ENCODE measurements at regions not wholly inside any gene's neighbourhood (a gene's known extent, or its start where the extent isn't known, plus 50 kb on each side); places are given as distances from the start of the nearest gene placed in this dataset.
"Not testable (repeated sequence)": the region's sequence is repeated elsewhere in the genome, so short reads cannot be mapped to it uniquely, and the experiment has no call there.

DNA sequence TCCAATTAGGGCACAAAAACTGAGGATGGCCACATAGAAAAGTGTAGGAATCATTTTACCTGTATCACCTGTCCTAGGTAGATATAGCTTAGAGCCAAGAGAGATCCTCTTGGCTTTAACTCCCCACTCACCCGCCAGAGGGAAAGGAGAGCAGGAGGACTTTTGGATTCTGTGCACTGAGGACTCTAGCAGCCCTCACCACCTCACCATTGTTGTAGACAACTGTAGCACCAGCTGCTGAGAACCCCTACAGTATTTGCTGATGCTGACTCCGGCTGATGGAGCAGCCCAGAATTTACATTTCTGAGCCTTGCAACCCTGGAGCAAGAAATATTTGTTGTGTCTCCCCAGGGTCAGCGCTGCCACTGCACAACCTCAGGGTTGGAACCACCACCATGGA lies 2044.4 kb downstream of the OLFM4 start:
- H3K9me3 ChIP-seq (ENCODE audit: control insufficient read depth, insufficient read depth, low read length), result no peaks in the 10 kb centered on the region
- H3K27me3 ChIP-seq (ENCODE audit: control insufficient read depth, insufficient read depth, low read length), result no peaks in the 10 kb centered on the region
- H3K27ac ChIP-seq (ENCODE audit: low read depth, low read length), result no peak overlapping the region
- H3K4me3 ChIP-seq (ENCODE audit: low read depth, low read length), result no peak overlapping the region
- DNase-seq (ENCODE audit: low read depth in 4 of 6, low spot score in 6 of 6), result no peak
- no peaks in the 10 kb centered on the region for H3K36me3 ChIP-seq (ENCODE audit: control insufficient read depth, insufficient read depth, low read length)
- WGBS (ENCODE audit: insufficient coverage), result 79% methylated on average over 2 of the region's 3 CpGs
- H3K4me1 ChIP-seq (ENCODE audit: control insufficient read depth, insufficient read depth, low read length), result no peaks in the 10 kb centered on the region

DNA sequence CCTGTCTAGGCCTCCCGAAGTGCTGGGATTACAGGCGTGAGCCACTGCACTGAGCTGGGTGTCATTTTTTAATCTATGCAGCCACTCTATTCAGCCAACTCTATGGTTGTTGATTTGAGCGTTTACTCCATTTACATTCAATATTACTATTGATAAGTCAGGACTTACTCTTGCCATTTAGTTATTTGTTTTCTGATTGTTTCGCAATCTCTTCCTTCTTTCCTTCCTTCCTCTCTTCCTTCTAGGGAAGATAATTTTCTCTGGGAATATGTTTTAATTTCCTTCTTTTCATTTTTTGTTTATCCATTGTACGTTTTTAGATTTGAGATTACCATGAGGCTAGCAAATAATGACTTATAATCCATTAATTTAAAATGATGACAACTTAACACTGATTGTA lies 2056.0 kb downstream of the OLFM4 start:
- no peaks in the 10 kb centered on the region for H3K27me3 ChIP-seq (ENCODE audit: control insufficient read depth, insufficient read depth, low read length)
- no peak overlapping the region for H3K4me3 ChIP-seq (ENCODE audit: low read depth, low read length)
- H3K27ac ChIP-seq (ENCODE audit: low read depth, low read length), result no peak overlapping the region
- H3K4me1 ChIP-seq (ENCODE audit: control insufficient read depth, insufficient read depth, low read length), result no peaks in the 10 kb centered on the region
- 100% methylated on average over 1 of the region's 5 CpGs for WGBS (ENCODE audit: insufficient coverage)
- DNase-seq (ENCODE audit: low read depth in 4 of 6, low spot score in 6 of 6), result no peak
- no peaks in the 10 kb centered on the region for H3K36me3 ChIP-seq (ENCODE audit: control insufficient read depth, insufficient read depth, low read length)
- H3K9me3 ChIP-seq (ENCODE audit: control insufficient read depth, insufficient read depth, low read length), result no peaks in the 10 kb centered on the region

DNA sequence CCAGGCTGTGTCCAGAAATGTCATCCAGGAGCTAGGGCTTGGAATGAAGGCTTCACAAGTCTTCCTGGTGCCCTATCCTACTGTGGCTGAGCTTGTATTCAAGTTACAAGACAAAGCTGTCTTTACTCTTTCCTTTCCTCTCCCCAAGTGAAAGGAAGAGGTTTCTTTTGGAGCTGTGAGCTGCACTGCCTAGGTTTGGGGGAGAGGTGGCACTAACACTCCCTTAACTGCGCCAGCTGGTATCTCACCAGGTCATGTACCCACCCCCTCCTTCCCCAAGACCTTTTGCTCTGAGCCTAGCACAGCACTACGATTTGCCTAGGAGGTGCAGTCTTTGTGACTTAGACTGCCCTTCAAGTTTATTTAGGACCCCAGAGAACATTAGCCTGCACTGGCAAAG lies 2053.6 kb upstream of the PRR20A start:
- no peak for DNase-seq (ENCODE audit: low read depth in 4 of 6, low spot score in 6 of 6)
- Histone ChIP-seq H3K27ac (ENCODE audit: low read depth, low read length) (no peak overlapping the region), H3K4me3 (ENCODE audit: low read depth, low read length) (no peak overlapping the region), H3K9me3 (ENCODE audit: control insufficient read depth, insufficient read depth, low read length) (no peaks in the 10 kb centered on the region), H3K36me3 (ENCODE audit: control insufficient read depth, insufficient read depth, low read length) (no peaks in the 10 kb centered on the region), H3K4me1 (ENCODE audit: control insufficient read depth, insufficient read depth, low read length) (no peaks in the 10 kb centered on the region), H3K27me3 (ENCODE audit: control insufficient read depth, insufficient read depth, low read length) (no peaks in the 10 kb centered on the region)
- 83% methylated on average over 1 of the region's 2 CpGs for WGBS (ENCODE audit: insufficient coverage)

DNA sequence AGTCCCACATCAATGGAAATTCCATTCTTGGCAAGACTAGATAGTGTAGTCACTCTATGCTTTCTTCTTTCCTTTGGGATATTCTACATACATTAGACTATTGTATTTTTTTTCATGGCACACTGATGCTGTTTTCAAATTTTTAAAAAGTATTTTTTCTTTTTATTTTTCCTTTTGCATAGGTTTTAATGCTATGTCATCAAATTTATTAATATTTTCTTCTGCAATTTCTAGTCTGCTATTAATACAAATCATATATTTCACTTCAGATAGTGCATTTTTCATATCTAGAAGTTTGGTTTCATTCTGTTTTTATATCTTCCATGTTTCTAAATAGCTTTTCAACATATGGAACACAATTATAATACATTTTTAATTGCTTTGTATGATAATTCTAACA lies 2050.1 kb upstream of the PRR20A start:
- no peak for DNase-seq (ENCODE audit: low read depth in 4 of 6, low spot score in 6 of 6)
- no peak overlapping the region for H3K27ac ChIP-seq (ENCODE audit: low read depth, low read length)
- H3K27me3 ChIP-seq (ENCODE audit: control insufficient read depth, insufficient read depth, low read length), result no peaks in the 10 kb centered on the region
- H3K36me3 ChIP-seq (ENCODE audit: control insufficient read depth, insufficient read depth, low read length), result no peaks in the 10 kb centered on the region
- no peaks in the 10 kb centered on the region for H3K4me1 ChIP-seq (ENCODE audit: control insufficient read depth, insufficient read depth, low read length)
- H3K9me3 ChIP-seq (ENCODE audit: control insufficient read depth, insufficient read depth, low read length), result no peaks in the 10 kb centered on the region
- H3K4me3 ChIP-seq (ENCODE audit: low read depth, low read length), result no peak overlapping the region

DNA sequence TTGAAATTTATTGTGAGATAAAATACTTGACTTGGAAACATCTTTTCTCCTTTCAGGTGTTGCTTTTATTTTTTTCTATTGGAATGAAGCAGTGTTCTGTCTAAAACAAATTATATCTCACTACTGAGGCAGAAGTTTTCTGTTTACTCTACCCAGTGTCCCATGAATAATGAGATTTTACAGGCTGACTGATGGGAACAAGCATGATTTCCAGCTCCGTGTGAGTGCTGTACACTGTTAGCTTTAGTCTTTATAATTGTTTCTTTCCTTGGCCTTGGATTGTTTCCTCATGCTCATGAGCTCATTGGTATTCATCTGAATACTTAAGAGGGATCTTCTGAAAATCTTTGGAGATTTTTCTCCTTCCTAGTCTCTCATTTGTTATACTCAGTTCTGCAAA lies 2049.5 kb upstream of the PRR20A start:
- peak in 1 of 6 donors; percentile 33 for DNase-seq (ENCODE audit: low read depth in 4 of 6, low spot score in 6 of 6)

DNA sequence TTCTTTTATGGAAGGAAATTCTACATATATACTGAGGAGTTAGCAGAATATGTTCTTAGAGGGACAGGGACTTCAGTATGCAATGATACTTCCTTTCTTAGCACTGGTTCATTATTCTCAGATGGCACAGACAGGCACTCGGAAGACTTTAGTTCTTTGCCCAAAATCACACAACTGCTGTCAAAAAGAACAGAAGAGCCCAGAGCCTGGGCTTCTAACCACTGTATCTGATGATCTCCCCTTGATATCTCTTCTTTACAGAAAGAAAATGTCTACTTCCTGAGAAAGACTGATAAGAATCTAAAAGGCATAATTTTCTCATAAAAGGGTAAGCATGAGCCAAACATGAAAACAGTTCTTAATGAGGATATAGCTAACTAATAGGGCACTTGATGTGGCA lies 2034.2 kb upstream of the PRR20A start:
- Histone ChIP-seq H3K4me3 (ENCODE audit: low read depth, low read length) (no peak overlapping the region), H3K27me3 (ENCODE audit: control insufficient read depth, insufficient read depth, low read length) (no peaks in the 10 kb centered on the region), H3K27ac (ENCODE audit: low read depth, low read length) (no peak overlapping the region), H3K9me3 (ENCODE audit: control insufficient read depth, insufficient read depth, low read length) (no peaks in the 10 kb centered on the region), H3K4me1 (ENCODE audit: control insufficient read depth, insufficient read depth, low read length) (no peaks in the 10 kb centered on the region), H3K36me3 (ENCODE audit: control insufficient read depth, insufficient read depth, low read length) (no peaks in the 10 kb centered on the region)
- WGBS (ENCODE audit: insufficient coverage), result 100% methylated on average over 1 of the region's 1 CpG
- no peak for DNase-seq (ENCODE audit: low read depth in 4 of 6, low spot score in 6 of 6)

More for the DNA sequence above, 2049.5 kb upstream of the PRR20A start:
- H3K36me3 ChIP-seq (ENCODE audit: control insufficient read depth, insufficient read depth, low read length), result no peaks in the 10 kb centered on the region
- no CpG with 5 or more reads among the region's 1 CpG for WGBS (ENCODE audit: insufficient coverage)
- no peaks in the 10 kb centered on the region for H3K9me3 ChIP-seq (ENCODE audit: control insufficient read depth, insufficient read depth, low read length)
- H3K27ac ChIP-seq (ENCODE audit: low read depth, low read length), result no peak overlapping the region
- H3K4me1 ChIP-seq (ENCODE audit: control insufficient read depth, insufficient read depth, low read length), result no peaks in the 10 kb centered on the region
- no peaks in the 10 kb centered on the region for H3K27me3 ChIP-seq (ENCODE audit: control insufficient read depth, insufficient read depth, low read length)
- no peak overlapping the region for H3K4me3 ChIP-seq (ENCODE audit: low read depth, low read length)

DNA sequence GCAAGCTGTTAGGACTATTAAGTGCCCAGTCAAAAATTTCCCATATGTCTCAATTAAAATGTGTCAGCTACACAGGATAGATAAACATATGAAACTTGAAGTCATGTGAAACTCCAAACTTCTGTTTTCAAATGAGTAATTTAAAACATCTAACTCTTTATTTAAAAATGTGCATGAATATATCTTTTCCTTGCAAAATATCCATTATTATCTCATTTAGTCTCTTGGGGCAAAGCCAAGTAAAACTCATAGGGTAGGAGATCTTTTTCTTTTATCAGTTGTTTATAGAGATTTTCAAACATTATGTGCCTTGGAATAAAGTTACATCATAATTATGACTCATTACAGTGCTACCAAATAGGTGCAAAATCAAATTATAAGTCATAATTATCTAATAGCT lies 2020.1 kb upstream of the PRR20A start:
- Histone ChIP-seq H3K9me3 (ENCODE audit: control insufficient read depth, insufficient read depth, low read length) (no peaks in the 10 kb centered on the region), H3K36me3 (ENCODE audit: control insufficient read depth, insufficient read depth, low read length) (no peaks in the 10 kb centered on the region), H3K27ac (ENCODE audit: low read depth, low read length) (no peak overlapping the region), H3K27me3 (ENCODE audit: control insufficient read depth, insufficient read depth, low read length) (no peaks in the 10 kb centered on the region), H3K4me3 (ENCODE audit: low read depth, low read length) (no peak overlapping the region), H3K4me1 (ENCODE audit: control insufficient read depth, insufficient read depth, low read length) (no peaks in the 10 kb centered on the region)
- no peak for DNase-seq (ENCODE audit: low read depth in 4 of 6, low spot score in 6 of 6)

DNA sequence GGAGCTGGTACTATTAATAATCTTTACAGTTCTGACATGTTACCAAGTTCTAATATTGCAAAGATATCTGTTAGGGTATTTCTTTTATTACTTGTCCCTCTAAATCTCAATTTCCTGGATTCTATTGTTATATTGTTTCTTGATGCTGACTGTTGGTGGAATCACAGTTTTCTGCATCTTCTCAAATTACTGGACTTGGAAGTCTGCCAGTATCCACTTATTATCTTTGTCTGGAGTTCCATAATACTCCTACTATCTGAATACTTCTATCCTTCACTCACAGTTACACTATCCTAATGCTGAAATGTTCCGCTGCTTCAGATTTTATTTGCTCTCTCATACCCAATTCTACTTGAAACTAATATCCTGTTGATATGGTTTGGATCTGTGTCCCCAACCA lies 1985.7 kb upstream of the PRR20A start:
- H3K9me3 ChIP-seq (ENCODE audit: control insufficient read depth, insufficient read depth, low read length), result peaks cover 6% of the 10 kb centered on the region
- no peak overlapping the region for H3K27ac ChIP-seq (ENCODE audit: low read depth, low read length)
- no peaks in the 10 kb centered on the region for H3K36me3 ChIP-seq (ENCODE audit: control insufficient read depth, insufficient read depth, low read length)
- DNase-seq (ENCODE audit: low read depth in 4 of 6, low spot score in 6 of 6), result no peak
- H3K4me3 ChIP-seq (ENCODE audit: low read depth, low read length), result no peak overlapping the region
- H3K27me3 ChIP-seq (ENCODE audit: control insufficient read depth, insufficient read depth, low read length), result no peaks in the 10 kb centered on the region
- H3K4me1 ChIP-seq (ENCODE audit: control insufficient read depth, insufficient read depth, low read length), result no peaks in the 10 kb centered on the region
- WGBS (ENCODE audit: insufficient coverage), result no CpG with 5 or more reads among the region's 1 CpG

DNA sequence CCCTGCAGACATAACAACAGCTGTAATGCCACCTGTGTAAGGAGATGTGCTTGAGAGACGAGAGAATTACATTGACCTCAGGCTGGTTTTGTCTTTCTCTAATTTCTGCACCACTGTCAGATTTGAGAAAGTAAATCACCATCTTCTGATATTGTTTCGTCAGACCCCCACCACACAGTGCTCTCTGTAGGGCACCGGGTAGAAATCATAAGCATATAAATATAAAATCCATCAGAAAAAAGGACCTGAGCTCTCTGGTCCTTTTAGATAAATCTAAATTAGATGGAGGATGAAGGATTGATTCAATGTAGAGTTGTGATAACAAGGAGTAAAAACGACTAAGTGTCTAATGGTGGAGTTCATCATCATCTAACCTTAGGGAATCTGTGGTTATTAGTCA lies 1981.0 kb upstream of the PRR20A start:
- Histone ChIP-seq H3K27ac (ENCODE audit: low read depth, low read length) (no peak overlapping the region), H3K27me3 (ENCODE audit: control insufficient read depth, insufficient read depth, low read length) (no peaks in the 10 kb centered on the region), H3K4me3 (ENCODE audit: low read depth, low read length) (no peak overlapping the region), H3K9me3 (ENCODE audit: control insufficient read depth, insufficient read depth, low read length) (peaks cover 6% of the 10 kb centered on the region), H3K4me1 (ENCODE audit: control insufficient read depth, insufficient read depth, low read length) (no peaks in the 10 kb centered on the region), H3K36me3 (ENCODE audit: control insufficient read depth, insufficient read depth, low read length) (no peaks in the 10 kb centered on the region)
- peak in 1 of 6 donors; percentile 26 for DNase-seq (ENCODE audit: low read depth in 4 of 6, low spot score in 6 of 6)
- WGBS (ENCODE audit: insufficient coverage), result 40% methylated on average over 1 of the region's 4 CpGs

DNA sequence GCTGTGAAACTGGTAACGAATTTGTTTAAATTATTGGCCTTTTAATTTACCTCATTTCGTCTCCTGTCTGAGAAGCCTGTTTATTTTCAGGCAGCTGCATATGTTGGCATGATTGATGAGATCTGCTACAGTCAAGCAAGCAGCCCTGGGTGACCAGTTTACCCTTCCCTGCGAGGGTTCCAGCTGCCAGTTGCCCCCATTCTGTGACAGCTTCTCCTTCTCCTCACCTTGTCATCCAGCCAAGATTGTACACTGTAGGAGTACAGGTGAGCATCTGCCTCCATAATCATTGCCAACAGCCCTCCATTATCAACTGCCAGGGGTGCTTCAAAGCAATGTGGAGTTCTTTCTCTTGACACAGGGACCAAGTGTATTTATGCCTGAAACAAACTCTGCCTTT lies 1979.9 kb upstream of the PRR20A start:
- H3K27me3 ChIP-seq (ENCODE audit: control insufficient read depth, insufficient read depth, low read length), result no peaks in the 10 kb centered on the region
- H3K4me1 ChIP-seq (ENCODE audit: control insufficient read depth, insufficient read depth, low read length), result no peaks in the 10 kb centered on the region
- H3K4me3 ChIP-seq (ENCODE audit: low read depth, low read length), result no peak overlapping the region
- H3K27ac ChIP-seq (ENCODE audit: low read depth, low read length), result no peak overlapping the region
- no peaks in the 10 kb centered on the region for H3K36me3 ChIP-seq (ENCODE audit: control insufficient read depth, insufficient read depth, low read length)
- 60% methylated on average over 1 of the region's 3 CpGs for WGBS (ENCODE audit: insufficient coverage)
- DNase-seq (ENCODE audit: low read depth in 4 of 6, low spot score in 6 of 6), result peak in 2 of 6 donors; percentile 8 to 47
- H3K9me3 ChIP-seq (ENCODE audit: control insufficient read depth, insufficient read depth, low read length), result peaks cover 6% of the 10 kb centered on the region

DNA sequence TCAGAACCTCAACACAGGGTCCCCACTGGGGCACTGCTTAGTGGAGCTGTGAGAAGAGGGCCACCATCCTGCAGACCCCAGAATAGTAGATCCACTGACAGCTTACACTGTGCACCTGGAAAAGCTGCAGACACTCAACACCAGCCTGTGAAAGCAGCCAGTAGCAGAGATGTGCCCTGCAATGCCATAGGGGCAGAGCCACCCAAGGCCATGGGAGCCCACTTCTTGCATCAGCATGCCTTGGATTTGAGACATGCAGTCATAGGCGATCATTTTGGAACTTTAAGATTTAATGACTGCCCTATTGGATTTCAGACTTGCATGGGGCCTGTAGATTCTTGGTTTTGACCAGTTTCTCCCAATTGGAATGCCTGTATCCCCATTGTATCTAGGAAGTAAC lies 1962.1 kb upstream of the PRR20A start:
- DNase-seq (ENCODE audit: low read depth in 4 of 6, low spot score in 6 of 6); H3K9me3 ChIP-seq (ENCODE audit: control insufficient read depth, insufficient read depth, low read length); H3K27ac ChIP-seq (ENCODE audit: low read depth, low read length); H3K4me3 ChIP-seq (ENCODE audit: low read depth, low read length); H3K4me1 ChIP-seq (ENCODE audit: control insufficient read depth, insufficient read depth, low read length); H3K36me3 ChIP-seq (ENCODE audit: control insufficient read depth, insufficient read depth, low read length); H3K27me3 ChIP-seq (ENCODE audit: control insufficient read depth, insufficient read depth, low read length): not testable (repeated sequence)
- 86% methylated on average over 1 of the region's 1 CpG for WGBS (ENCODE audit: insufficient coverage)
